Activated naive CD4-positive, alpha-beta T cell treated with anti-CD3 and anti-CD28 coated beads for 36 hours (primary cell): ENCODE measurements at regions not wholly inside any gene's neighbourhood (a gene's known extent, or its start where the extent isn't known, plus 50 kb on each side); places are given as distances from the start of the nearest gene placed in this dataset.
"Not testable (repeated sequence)": the region's sequence is repeated elsewhere in the genome, so short reads cannot be mapped to it uniquely, and the experiment has no call there.

Experiments used
- CTCF ChIA-PET: fragments of 350-600 bp; sonication (Branson Sonifier 250); formaldehyde crosslinking; loops from one replicate; lab custom pipeline; 2021; ENCODE audit warnings: antibody characterized with exemption; lab: Charles Lee
- DNase-seq: peaks from one replicate; pipeline ENCODE4 v3.0.0-alpha.2; 2020
- H3K27ac Mint-ChIP-seq: one replicate; pipeline ENCODE4 v1.8.0; 2021; ENCODE audit warnings: mild to moderate bottlenecking, mixed read lengths
- H3K27me3 Mint-ChIP-seq: one replicate; pipeline ENCODE4 v1.8.0; 2021; ENCODE audit warnings: low read depth, mixed read lengths
- H3K36me3 Mint-ChIP-seq: one replicate; pipeline ENCODE4 v1.8.0; 2021; ENCODE audit warnings: low read depth, mixed read lengths
- H3K4me1 Mint-ChIP-seq: one replicate; pipeline ENCODE4 v1.8.0; 2021; ENCODE audit warnings: low read depth, mixed read lengths
- H3K4me3 Mint-ChIP-seq: one replicate; pipeline ENCODE4 v1.8.0; 2021; ENCODE audit warnings: mild to moderate bottlenecking, moderate library complexity, mixed read lengths
- H3K9me3 Mint-ChIP-seq: one replicate; pipeline ENCODE4 v1.8.0; 2021; ENCODE audit warnings: mixed read lengths
- intact Hi-C: fragments of 100-400 bp; cut with micrococcal nuclease; formaldehyde crosslinking; loops from one replicate; pipeline ENCODE4 v1.15.1; 2023

DNA sequence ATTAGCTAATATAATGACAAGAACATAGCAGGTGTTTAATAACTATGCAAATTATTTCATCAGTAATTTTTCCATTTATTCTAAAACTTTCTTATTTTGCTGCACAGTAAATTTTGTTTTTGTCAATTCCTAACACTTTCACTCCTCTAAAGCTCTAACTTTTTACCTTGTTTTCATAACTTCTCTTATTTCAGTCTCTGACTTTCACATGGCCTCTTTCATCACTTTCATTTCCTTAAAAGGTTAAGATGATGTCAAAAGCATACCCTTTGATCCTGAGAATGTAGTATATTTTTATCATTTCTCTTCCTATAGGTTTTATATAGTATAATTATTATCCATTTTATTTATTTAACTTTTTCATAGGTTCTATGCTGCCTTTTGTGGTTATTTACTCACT lies 1325.8 kb upstream of the ALCAM start:
- intact Hi-C loops: no loop called here
- CTCF ChIA-PET: no interaction called here
- H3K4me3 Mint-ChIP-seq: no peak overlapping the region
- DNase-seq: no peak
- H3K4me1 Mint-ChIP-seq: no peaks in the 10 kb centered on the region
- H3K36me3 Mint-ChIP-seq: no peaks in the 10 kb centered on the region
- H3K27me3 Mint-ChIP-seq: no peaks in the 10 kb centered on the region
- no peak overlapping the region for H3K27ac Mint-ChIP-seq
- peaks cover 2% of the 10 kb centered on the region for H3K9me3 Mint-ChIP-seq

DNA sequence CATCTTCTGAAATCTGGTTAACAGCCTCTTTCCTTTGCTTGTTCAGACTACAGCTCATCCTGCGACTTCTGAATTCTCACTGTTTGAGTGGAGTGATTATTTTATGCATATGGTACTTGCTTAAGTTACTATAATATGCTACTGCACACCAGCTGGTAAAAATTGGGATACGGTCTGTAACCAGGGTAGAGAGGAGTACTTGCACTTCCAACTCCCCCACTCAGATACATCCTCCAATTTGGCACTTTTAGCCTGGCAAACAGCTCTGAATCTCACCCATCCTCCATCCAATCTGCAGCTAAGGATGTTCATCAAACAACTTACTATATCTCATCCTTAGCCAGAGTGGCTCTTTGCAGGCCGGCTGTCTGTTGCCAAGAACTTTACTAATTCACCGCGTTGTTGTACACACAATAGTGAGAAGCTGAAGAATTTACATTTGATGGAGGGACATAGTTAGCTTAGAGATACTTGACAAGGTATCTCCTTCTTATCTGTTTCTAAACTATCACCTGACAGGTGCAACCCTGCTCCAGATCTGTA lies 1323.6 kb upstream of the ALCAM start:
- H3K27me3 Mint-ChIP-seq, H3K9me3 Mint-ChIP-seq, H3K4me1 Mint-ChIP-seq, H3K27ac Mint-ChIP-seq, H3K4me3 Mint-ChIP-seq, H3K36me3 Mint-ChIP-seq, CTCF ChIA-PET, intact Hi-C loops, DNase-seq: not testable (repeated sequence)

DNA sequence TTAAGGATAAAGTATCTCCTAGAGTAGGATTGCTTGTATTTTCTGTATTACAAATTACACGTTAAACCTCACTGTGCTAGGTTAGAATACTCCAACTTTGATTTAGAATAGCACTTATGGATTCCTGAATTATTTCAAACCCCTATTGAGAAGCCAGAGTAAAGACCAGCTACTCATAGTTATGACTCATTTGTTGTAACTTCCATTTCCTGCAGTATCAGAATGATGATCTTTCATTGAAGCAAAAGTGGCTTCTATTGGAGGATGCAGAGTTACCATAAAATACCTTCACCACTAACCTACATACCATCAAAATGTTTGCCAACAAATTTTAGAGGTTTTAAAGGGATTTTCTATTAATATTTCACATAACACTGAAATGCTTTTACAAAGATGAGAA lies 1322.7 kb upstream of the ALCAM start:
- H3K27me3 Mint-ChIP-seq: no peaks in the 10 kb centered on the region
- H3K27ac Mint-ChIP-seq: no peak overlapping the region

GRCh38 chr3:104066658-104067057 lies 1300.1 kb upstream of the ALCAM start:
- H3K27me3 Mint-ChIP-seq: no peaks in the 10 kb centered on the region
- H3K27ac Mint-ChIP-seq: no peak overlapping the region
- CTCF ChIA-PET: no interaction called here

More for the DNA sequence above, 1322.7 kb upstream of the ALCAM start:
- intact Hi-C loops: no loop called here
- Mint-ChIP-seq H3K36me3 (no peaks in the 10 kb centered on the region), H3K4me3 (no peak overlapping the region), H3K9me3 (no peaks in the 10 kb centered on the region), H3K4me1 (no peaks in the 10 kb centered on the region)
- CTCF ChIA-PET: no interaction called here
- DNase-seq: no peak

DNA sequence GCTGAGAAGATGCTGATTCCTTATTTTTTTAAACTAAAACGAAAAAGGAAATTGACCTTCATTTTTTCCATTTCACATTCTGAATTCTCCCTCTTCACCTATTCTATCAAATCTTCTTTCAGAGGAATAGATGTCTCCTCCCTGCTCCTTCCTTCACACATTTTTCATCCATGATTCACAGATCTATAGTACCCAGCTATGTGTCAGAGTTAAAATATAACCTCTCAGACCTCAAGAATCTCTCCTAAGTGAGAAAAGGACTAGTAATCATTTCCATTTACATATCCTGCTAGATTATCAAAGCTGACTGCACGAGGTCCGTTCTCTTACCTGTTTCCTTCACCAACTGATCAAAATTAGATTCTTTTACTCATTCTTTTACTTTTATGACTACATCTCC lies 1297.6 kb upstream of the ALCAM start:
- Mint-ChIP-seq H3K9me3 (peaks cover 1% of the 10 kb centered on the region), H3K27ac (no peak overlapping the region), H3K4me3 (no peak overlapping the region), H3K36me3 (no peaks in the 10 kb centered on the region), H3K27me3 (no peaks in the 10 kb centered on the region), H3K4me1 (no peaks in the 10 kb centered on the region)
- CTCF ChIA-PET: no interaction called here
- intact Hi-C loops: no loop called here
- DNase-seq: no peak

More at GRCh38 chr3:104066658-104067057, 1300.1 kb upstream of the ALCAM start:
- Mint-ChIP-seq H3K36me3 (no peaks in the 10 kb centered on the region), H3K9me3 (no peaks in the 10 kb centered on the region), H3K4me3 (no peak overlapping the region), H3K4me1 (no peaks in the 10 kb centered on the region)
- intact Hi-C loops: no loop called here
- no peak for DNase-seq

DNA sequence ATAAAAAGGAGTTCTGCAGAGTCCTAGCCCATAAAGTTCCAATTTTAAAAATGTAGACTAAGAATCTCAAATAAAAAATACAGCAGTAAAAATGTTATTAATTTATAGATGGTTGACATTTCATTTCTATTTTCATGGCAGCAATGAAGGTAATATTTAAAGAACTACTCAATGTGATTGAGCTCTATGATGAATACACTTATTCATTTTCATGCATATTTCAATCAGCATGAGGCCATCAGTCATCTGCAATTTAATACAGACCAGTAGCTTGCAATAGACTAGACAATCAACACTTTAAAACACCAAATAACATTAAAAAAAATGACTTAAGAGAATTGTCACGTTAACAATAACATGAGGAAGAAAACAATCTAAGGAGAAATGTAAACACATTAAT lies 1295.8 kb upstream of the ALCAM start:
- H3K9me3 Mint-ChIP-seq: peaks cover 1% of the 10 kb centered on the region
- no peak overlapping the region for H3K27ac Mint-ChIP-seq
- CTCF ChIA-PET: no interaction called here
- intact Hi-C loops: no loop called here
- no peak for DNase-seq
- no peaks in the 10 kb centered on the region for H3K36me3 Mint-ChIP-seq
- no peak overlapping the region for H3K4me3 Mint-ChIP-seq
- H3K4me1 Mint-ChIP-seq: no peaks in the 10 kb centered on the region
- H3K27me3 Mint-ChIP-seq: no peaks in the 10 kb centered on the region

DNA sequence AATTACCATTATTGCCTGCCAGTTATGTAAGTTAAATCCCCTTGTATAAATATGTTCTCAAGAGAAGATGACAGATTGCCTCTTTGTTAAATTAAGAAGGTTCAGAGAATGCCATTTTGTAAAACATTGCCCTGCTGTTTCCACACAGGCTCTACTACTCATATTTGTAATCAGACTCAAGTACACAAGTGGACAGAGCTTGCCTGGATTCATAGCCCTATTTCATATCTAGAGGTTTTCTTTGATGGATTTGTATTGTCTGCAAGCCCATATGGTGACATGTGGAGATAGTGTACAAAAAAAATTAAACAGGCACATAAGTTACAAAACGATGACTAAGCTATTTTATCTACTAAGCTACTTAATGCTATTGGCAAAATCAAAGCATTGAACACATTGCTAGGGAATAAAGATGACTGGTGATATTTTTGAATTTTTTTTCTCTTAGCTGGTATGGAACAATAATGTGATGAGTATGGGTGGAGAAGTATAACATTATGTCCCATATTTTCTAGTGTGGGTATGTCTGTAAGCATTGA lies 1286.6 kb upstream of the ALCAM start:
- no peak for DNase-seq
- CTCF ChIA-PET: interaction anchor here (0.6 kb wide), 1 partner anchor 433 kb away, joined by 4 read pairs; no protein-coding TSS in a partner anchor
- H3K4me1 Mint-ChIP-seq: no peaks in the 10 kb centered on the region
- H3K4me3 Mint-ChIP-seq: no peak overlapping the region
- no peaks in the 10 kb centered on the region for H3K36me3 Mint-ChIP-seq
- H3K9me3 Mint-ChIP-seq: peaks cover 3% of the 10 kb centered on the region
- intact Hi-C loops: no loop called here
- no peak overlapping the region for H3K27ac Mint-ChIP-seq
- H3K27me3 Mint-ChIP-seq: no peaks in the 10 kb centered on the region

- H3K27me3 Mint-ChIP-seq: no peaks in the 10 kb centered on the region
- CTCF ChIA-PET: no interaction called here
Measured at GRCh38 chr3:104088738-104089137, 1278.0 kb upstream of the ALCAM start.

DNA sequence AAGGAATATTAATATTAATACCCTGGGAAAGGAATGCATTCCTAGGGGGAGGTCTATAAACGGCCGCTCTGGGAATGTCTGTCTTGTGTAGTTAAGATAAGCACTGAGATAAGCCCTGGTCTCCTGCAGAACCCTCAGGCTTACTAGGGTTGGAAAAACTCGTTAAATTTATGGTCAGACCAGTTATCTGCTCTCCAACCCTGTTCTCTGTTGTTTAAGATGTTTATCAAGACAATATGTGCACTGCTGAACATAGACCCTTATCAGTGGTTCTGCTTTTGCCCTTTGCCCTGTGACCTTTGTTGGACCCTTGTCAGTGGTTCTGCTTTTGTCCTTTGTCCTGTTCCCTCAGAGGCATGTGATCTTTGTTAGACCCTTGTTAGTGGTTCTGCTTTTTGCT lies 1276.7 kb upstream of the ALCAM start:
- intact Hi-C loops, CTCF ChIA-PET, H3K4me3 Mint-ChIP-seq, DNase-seq, H3K27ac Mint-ChIP-seq, H3K36me3 Mint-ChIP-seq, H3K4me1 Mint-ChIP-seq, H3K27me3 Mint-ChIP-seq: not testable (repeated sequence)
- H3K9me3 Mint-ChIP-seq: peaks cover 10% of the 10 kb centered on the region

More at GRCh38 chr3:104088738-104089137, 1278.0 kb upstream of the ALCAM start:
- Mint-ChIP-seq H3K4me1 (no peaks in the 10 kb centered on the region), H3K4me3 (no peak overlapping the region), H3K9me3 (peaks cover 12% of the 10 kb centered on the region), H3K36me3 (no peaks in the 10 kb centered on the region), H3K27ac (no peak overlapping the region)
- DNase-seq: no peak
- intact Hi-C loops: no loop called here

- intact Hi-C loops: loop anchor here (1.0 to 5.0 kb wide), 2 partner anchors 1268 to 1416 kb away; no protein-coding TSS in a partner anchor
- H3K4me1 Mint-ChIP-seq: no peaks in the 10 kb centered on the region
- no peak for DNase-seq
- H3K36me3 Mint-ChIP-seq: no peaks in the 10 kb centered on the region
- CTCF ChIA-PET: no interaction called here
- no peak overlapping the region for H3K27ac Mint-ChIP-seq
- no peak overlapping the region for H3K4me3 Mint-ChIP-seq
- H3K27me3 Mint-ChIP-seq: no peaks in the 10 kb centered on the region
- peaks cover 8% of the 10 kb centered on the region for H3K9me3 Mint-ChIP-seq
Measured at GRCh38 chr3:104101736-104102135, 1265.0 kb upstream of the ALCAM start.

DNA sequence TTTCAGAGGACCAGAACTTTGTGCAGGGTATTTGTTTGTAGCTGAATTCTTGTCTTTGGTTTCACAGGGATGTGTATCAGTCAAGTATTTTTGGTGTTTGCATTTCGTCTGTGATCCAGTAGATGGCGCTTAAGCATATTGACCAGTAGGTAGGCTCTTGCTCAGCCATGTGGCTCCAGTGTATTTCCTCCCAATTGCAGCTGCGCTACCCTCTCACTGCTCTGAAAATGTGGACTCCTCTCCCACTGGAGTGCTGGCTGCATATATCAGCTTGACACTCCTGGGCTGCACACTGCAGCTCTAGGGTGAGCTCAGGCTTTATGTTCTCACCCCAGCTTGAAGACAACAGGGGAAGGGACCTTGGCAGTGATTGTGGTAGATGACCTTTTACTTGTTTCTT lies 1264.3 kb upstream of the ALCAM start:
- Mint-ChIP-seq H3K27me3 (no peaks in the 10 kb centered on the region), H3K36me3 (no peaks in the 10 kb centered on the region), H3K27ac (no peak overlapping the region), H3K4me1 (no peaks in the 10 kb centered on the region), H3K9me3 (peaks cover 8% of the 10 kb centered on the region), H3K4me3 (no peak overlapping the region)
- DNase-seq: peak; percentile 7
- intact Hi-C loops: loop anchor here (1.0 to 5.0 kb wide), 2 partner anchors 1267 to 1415 kb away; no protein-coding TSS in a partner anchor
- CTCF ChIA-PET: interaction anchor here (1.2 kb wide), 1 partner anchor 9 kb away, joined by 3 read pairs; no protein-coding TSS in a partner anchor

GRCh38 chr3:104106276-104106675 lies 1260.4 kb upstream of the ALCAM start:
- Mint-ChIP-seq H3K4me3 (no peak overlapping the region), H3K27me3 (no peaks in the 10 kb centered on the region), H3K9me3 (no peaks in the 10 kb centered on the region), H3K36me3 (no peaks in the 10 kb centered on the region), H3K27ac (no peak overlapping the region), H3K4me1 (no peaks in the 10 kb centered on the region)
- intact Hi-C loops: no loop called here
- CTCF ChIA-PET: no interaction called here
- DNase-seq: no peak

- Mint-ChIP-seq H3K27ac (no peak overlapping the region), H3K4me1 (no peaks in the 10 kb centered on the region), H3K9me3 (no peaks in the 10 kb centered on the region), H3K27me3 (no peaks in the 10 kb centered on the region), H3K36me3 (no peaks in the 10 kb centered on the region), H3K4me3 (no peak overlapping the region)
- CTCF ChIA-PET: interaction anchor here (0.6 kb wide), 1 partner anchor 1435 kb away, joined by 4 read pairs; no protein-coding TSS in a partner anchor
- no peak for DNase-seq
- intact Hi-C loops: no loop called here
Measured at GRCh38 chr3:104108522-104108921, 1258.2 kb upstream of the ALCAM start.
